ENCODE measurements at regions not wholly inside any gene's neighbourhood (a gene's known extent, or its start where the extent isn't known, plus 50 kb on each side); places are given as distances from the start of the nearest gene placed in this dataset.

DNA sequence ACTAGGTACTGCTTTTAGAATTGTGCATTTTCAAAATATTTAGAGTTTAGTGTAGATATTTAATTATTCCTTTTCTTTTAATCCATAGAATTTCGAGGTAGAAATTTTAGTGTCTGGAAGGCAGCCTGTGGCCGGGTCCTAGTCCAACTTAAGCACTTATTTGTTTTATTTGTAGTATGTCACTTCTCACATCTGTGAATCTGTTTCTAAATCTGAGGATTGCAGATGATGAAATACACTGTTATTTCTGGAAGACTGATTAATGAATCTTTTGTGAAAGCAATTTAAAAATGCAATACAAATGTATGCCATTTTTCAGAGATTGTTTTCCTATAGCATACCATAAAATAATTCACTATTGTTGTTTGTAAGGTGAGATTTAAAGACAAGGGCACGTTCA is 483.9 kb upstream of the TRIB2 start:
- TF ChIP-seq, protein P1, sequence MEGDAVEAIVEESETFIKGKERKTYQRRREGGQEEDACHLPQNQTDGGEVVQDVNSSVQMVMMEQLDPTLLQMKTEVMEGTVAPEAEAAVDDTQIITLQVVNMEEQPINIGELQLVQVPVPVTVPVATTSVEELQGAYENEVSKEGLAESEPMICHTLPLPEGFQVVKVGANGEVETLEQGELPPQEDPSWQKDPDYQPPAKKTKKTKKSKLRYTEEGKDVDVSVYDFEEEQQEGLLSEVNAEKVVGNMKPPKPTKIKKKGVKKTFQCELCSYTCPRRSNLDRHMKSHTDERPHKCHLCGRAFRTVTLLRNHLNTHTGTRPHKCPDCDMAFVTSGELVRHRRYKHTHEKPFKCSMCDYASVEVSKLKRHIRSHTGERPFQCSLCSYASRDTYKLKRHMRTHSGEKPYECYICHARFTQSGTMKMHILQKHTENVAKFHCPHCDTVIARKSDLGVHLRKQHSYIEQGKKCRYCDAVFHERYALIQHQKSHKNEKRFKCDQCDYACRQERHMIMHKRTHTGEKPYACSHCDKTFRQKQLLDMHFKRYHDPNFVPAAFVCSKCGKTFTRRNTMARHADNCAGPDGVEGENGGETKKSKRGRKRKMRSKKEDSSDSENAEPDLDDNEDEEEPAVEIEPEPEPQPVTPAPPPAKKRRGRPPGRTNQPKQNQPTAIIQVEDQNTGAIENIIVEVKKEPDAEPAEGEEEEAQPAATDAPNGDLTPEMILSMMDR (IDR thresholded peaks at IDR 0.05): no peak
- no peak for TF ChIP-seq TCF7L2 (IDR thresholded peaks at IDR 0.05; ENCODE audit: low read depth, low read length)
- TF ChIP-seq, protein P2, sequence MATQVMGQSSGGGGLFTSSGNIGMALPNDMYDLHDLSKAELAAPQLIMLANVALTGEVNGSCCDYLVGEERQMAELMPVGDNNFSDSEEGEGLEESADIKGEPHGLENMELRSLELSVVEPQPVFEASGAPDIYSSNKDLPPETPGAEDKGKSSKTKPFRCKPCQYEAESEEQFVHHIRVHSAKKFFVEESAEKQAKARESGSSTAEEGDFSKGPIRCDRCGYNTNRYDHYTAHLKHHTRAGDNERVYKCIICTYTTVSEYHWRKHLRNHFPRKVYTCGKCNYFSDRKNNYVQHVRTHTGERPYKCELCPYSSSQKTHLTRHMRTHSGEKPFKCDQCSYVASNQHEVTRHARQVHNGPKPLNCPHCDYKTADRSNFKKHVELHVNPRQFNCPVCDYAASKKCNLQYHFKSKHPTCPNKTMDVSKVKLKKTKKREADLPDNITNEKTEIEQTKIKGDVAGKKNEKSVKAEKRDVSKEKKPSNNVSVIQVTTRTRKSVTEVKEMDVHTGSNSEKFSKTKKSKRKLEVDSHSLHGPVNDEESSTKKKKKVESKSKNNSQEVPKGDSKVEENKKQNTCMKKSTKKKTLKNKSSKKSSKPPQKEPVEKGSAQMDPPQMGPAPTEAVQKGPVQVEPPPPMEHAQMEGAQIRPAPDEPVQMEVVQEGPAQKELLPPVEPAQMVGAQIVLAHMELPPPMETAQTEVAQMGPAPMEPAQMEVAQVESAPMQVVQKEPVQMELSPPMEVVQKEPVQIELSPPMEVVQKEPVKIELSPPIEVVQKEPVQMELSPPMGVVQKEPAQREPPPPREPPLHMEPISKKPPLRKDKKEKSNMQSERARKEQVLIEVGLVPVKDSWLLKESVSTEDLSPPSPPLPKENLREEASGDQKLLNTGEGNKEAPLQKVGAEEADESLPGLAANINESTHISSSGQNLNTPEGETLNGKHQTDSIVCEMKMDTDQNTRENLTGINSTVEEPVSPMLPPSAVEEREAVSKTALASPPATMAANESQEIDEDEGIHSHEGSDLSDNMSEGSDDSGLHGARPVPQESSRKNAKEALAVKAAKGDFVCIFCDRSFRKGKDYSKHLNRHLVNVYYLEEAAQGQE (IDR thresholded peaks at IDR 0.05; ENCODE audit: insufficient read depth in 1 of 2, low read depth in 2 of 2, low read length in 1 of 2): no peak

Measured in Panc1 (cell line).